SK-N-SH (cell line): ENCODE measurements at regions not wholly inside any gene's neighbourhood (a gene's known extent, or its start where the extent isn't known, plus 50 kb on each side); places are given as distances from the start of the nearest gene placed in this dataset.

ENCODE experiments used
- POLR2AphosphoS5 ChIP-seq: IDR thresholded peaks from 2 replicates; pipeline ENCODE4 v1.6.1; 2012; ENCODE audit warnings: low read depth, low read length
- TAF1 ChIP-seq: IDR thresholded peaks from 2 replicates; pipeline ENCODE4 v1.6.1; 2012; ENCODE audit warnings: low read depth, mild to moderate bottlenecking, low read length, moderate library complexity, borderline replicate concordance
- TF ChIP-seq, protein P1 (sequence below): fragments of 200-600 bp; sonication (generic); IDR thresholded peaks from 2 replicates; pipeline ENCODE4 v1.6.1; 2017; ENCODE audit warnings: antibody characterized with exemption, mild to moderate bottlenecking, moderate library complexity
- TF ChIP-seq, protein P2 (sequence below): IDR thresholded peaks from 2 replicates; pipeline ENCODE4 v1.6.1; 2012; ENCODE audit warnings: mild to moderate bottlenecking, low read depth, low read length, moderate library complexity

DNA sequence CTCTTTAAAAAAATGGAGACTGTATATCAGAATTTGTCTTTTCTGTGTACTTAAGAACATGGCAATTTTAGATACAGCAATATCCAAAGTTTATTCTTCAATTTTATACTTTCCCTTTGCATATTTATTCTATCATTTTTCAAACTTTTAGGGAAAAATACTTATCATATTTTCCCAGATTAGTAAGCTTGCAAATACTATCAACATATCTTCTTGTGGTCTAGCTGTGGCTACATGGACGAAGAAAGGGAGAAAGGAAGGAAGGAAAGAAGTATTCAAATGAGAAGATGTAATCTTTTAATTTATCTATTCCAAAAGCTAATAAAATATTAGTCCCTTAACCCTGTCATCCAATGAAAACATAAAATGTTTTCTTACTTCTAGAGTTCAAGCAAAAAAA lies 797.8 kb upstream of the GALNTL6 start:
- no peak for TF ChIP-seq POLR2AphosphoS5
- TF ChIP-seq, protein P1, sequence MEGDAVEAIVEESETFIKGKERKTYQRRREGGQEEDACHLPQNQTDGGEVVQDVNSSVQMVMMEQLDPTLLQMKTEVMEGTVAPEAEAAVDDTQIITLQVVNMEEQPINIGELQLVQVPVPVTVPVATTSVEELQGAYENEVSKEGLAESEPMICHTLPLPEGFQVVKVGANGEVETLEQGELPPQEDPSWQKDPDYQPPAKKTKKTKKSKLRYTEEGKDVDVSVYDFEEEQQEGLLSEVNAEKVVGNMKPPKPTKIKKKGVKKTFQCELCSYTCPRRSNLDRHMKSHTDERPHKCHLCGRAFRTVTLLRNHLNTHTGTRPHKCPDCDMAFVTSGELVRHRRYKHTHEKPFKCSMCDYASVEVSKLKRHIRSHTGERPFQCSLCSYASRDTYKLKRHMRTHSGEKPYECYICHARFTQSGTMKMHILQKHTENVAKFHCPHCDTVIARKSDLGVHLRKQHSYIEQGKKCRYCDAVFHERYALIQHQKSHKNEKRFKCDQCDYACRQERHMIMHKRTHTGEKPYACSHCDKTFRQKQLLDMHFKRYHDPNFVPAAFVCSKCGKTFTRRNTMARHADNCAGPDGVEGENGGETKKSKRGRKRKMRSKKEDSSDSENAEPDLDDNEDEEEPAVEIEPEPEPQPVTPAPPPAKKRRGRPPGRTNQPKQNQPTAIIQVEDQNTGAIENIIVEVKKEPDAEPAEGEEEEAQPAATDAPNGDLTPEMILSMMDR: no peak
- TF ChIP-seq, protein P2, sequence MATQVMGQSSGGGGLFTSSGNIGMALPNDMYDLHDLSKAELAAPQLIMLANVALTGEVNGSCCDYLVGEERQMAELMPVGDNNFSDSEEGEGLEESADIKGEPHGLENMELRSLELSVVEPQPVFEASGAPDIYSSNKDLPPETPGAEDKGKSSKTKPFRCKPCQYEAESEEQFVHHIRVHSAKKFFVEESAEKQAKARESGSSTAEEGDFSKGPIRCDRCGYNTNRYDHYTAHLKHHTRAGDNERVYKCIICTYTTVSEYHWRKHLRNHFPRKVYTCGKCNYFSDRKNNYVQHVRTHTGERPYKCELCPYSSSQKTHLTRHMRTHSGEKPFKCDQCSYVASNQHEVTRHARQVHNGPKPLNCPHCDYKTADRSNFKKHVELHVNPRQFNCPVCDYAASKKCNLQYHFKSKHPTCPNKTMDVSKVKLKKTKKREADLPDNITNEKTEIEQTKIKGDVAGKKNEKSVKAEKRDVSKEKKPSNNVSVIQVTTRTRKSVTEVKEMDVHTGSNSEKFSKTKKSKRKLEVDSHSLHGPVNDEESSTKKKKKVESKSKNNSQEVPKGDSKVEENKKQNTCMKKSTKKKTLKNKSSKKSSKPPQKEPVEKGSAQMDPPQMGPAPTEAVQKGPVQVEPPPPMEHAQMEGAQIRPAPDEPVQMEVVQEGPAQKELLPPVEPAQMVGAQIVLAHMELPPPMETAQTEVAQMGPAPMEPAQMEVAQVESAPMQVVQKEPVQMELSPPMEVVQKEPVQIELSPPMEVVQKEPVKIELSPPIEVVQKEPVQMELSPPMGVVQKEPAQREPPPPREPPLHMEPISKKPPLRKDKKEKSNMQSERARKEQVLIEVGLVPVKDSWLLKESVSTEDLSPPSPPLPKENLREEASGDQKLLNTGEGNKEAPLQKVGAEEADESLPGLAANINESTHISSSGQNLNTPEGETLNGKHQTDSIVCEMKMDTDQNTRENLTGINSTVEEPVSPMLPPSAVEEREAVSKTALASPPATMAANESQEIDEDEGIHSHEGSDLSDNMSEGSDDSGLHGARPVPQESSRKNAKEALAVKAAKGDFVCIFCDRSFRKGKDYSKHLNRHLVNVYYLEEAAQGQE: no peak
- TF ChIP-seq TAF1: no peak
